GM12878 (cell line): ENCODE measurements at regions not wholly inside any gene's neighbourhood (a gene's known extent, or its start where the extent isn't known, plus 50 kb on each side); places are given as distances from the start of the nearest gene placed in this dataset.

Experiments
- ATAC-seq: fragments of 200-7000 bp; cut with Tn5 transposase; 3 replicates; pipeline ENCODE4 v1.9.1; 2020; ENCODE audit warnings: mild to moderate bottlenecking, moderate library complexity
- BruUV-seq: library from RNA; stranded (reverse); fragments of 400-500 nt; replicated peaks from 2 replicates; lab custom pipeline; 2021; lab: Mats Ljungman, UMichigan
- CTCF ChIA-PET: fragments of 300-600 bp; sonication (Branson Sonifier 250); formaldehyde crosslinking; extraction: SDS; loops from one replicate; lab custom pipeline; 2021; ENCODE audit warnings: inconsistent platforms; lab: Yijun Ruan, JAX
- POLR2A ChIA-PET: fragments of 350-600 bp; formaldehyde crosslinking; extraction: SDS; loops from one replicate; lab custom pipeline; 2021; ENCODE audit warnings: inconsistent platforms; lab: Charles Lee
- RAD21 ChIA-PET: fragments of 300-600 bp; sonication (Branson Sonifier 250); formaldehyde crosslinking; loops from one replicate; lab custom pipeline; 2023; ENCODE audit warnings: antibody characterized with exemption; ENCODE audit not compliant: unreplicated experiment; lab: Charles Lee
- SMC1A ChIA-PET: fragments of 300-600 bp; sonication (Branson Sonifier 250); formaldehyde crosslinking; loops from one replicate; lab custom pipeline; 2023; ENCODE audit not compliant: unreplicated experiment, uncharacterized antibody; lab: Charles Lee
- DNase-seq: peaks from one replicate; pipeline ENCODE4 v3.0.0-alpha.2; 2011; ENCODE audit warnings: low read depth, low spot score
- FAIRE-seq: peaks from 3 replicates; lab custom pipeline; 2011; peaks lifted over from hg19 to GRCh38; lab: Jason Lieb, UNC
- H2AFZ ChIP-seq: 2 replicates; pipeline ENCODE4 v1.6.0; 2011; ENCODE audit warnings: low read depth, low read length, control low read depth; ENCODE audit not compliant: control insufficient read depth
- H3K27ac ChIP-seq: 2 replicates; pipeline ENCODE4 v1.5.1; 2011; ENCODE audit warnings: control low read depth; ENCODE audit not compliant: control insufficient read depth, insufficient read depth
- H3K27me3 ChIP-seq, 2 experiments: replicated peaks in 1 of 2; 2 replicates each; pipeline versions ENCODE4 v1.6.0 to v1.6.1; 2011; ENCODE audit warnings: low read length in 1 of 2; ENCODE audit not compliant: control insufficient read depth in 2 of 2, insufficient read depth in 2 of 2
- H3K36me3 ChIP-seq, 2 experiments: 2 replicates each; pipeline ENCODE4 v1.5.1; 2011; ENCODE audit warnings: low read length in 1 of 2; ENCODE audit not compliant: control insufficient read depth in 2 of 2, insufficient read depth in 2 of 2
- H3K4me1 ChIP-seq: 2 replicates; pipeline ENCODE4 v1.6.1; 2011; ENCODE audit warnings: mild to moderate bottlenecking, low read length, moderate library complexity, mixed read lengths; ENCODE audit not compliant: control insufficient read depth, insufficient read depth
- H3K4me2 ChIP-seq: 2 replicates; pipeline ENCODE4 v1.6.0; 2011; ENCODE audit warnings: control low read depth; ENCODE audit not compliant: control insufficient read depth, insufficient read depth
- H3K4me3 ChIP-seq: fragments of 200-600 bp; sonication (generic); 2 replicates; pipeline ENCODE4 v1.5.1; 2016
- H3K79me2 ChIP-seq: 2 replicates; pipeline ENCODE4 v1.6.0; 2011; ENCODE audit warnings: low read length; ENCODE audit not compliant: control insufficient read depth, insufficient read depth
- H3K9ac ChIP-seq: 2 replicates; pipeline ENCODE4 v1.8.0; 2011; ENCODE audit warnings: low read length, control low read depth, mixed read lengths; ENCODE audit not compliant: control insufficient read depth, insufficient read depth
- H3K9me3 ChIP-seq: replicated peaks from 3 replicates; pipeline ENCODE4 v1.5.1; 2011; ENCODE audit warnings: mild to moderate bottlenecking, low read length; ENCODE audit not compliant: control insufficient read depth, insufficient read depth
- H4K20me1 ChIP-seq: 2 replicates; pipeline ENCODE4 v1.6.0; 2011; ENCODE audit not compliant: control insufficient read depth, insufficient read depth
- CBFB ChIP-seq: IDR thresholded peaks from 2 replicates; pipeline ENCODE4 v1.6.1; 2016; ENCODE audit warnings: antibody characterized with exemption, low read depth
- CUX1 ChIP-seq: IDR thresholded peaks from 2 replicates; pipeline ENCODE4 v1.6.1; 2012; ENCODE audit warnings: improper control_type of control experiment, low read depth, low read length; ENCODE audit not compliant: insufficient replicate concordance
- GATAD2B ChIP-seq: fragments of 450-650 bp; conservative IDR thresholded peaks from 2 replicates; pipeline ENCODE4 v1.6.1; 2017; ENCODE audit warnings: low read depth, mild to moderate bottlenecking, moderate library complexity
- MYB ChIP-seq: fragments of 150-350 bp; IDR thresholded peaks from 2 replicates; pipeline ENCODE4 v1.6.1; 2014; ENCODE audit warnings: mild to moderate bottlenecking, low read depth, low read length, borderline replicate concordance
- NRF1 ChIP-seq: conservative IDR thresholded peaks from 2 replicates; pipeline ENCODE4 v1.6.1; 2011; ENCODE audit warnings: mild to moderate bottlenecking, low read depth, low read length, improper control_type of control experiment
- RAD51 ChIP-seq: fragments of 450-650 bp; IDR thresholded peaks from 2 replicates; pipeline ENCODE4 v1.6.1; 2016; ENCODE audit warnings: moderate library complexity, mild to moderate bottlenecking, inconsistent platforms
- RBBP5 ChIP-seq: fragments of 200-600 bp; sonication (generic); conservative IDR thresholded peaks from 2 replicates; pipeline ENCODE4 v1.6.1; 2016
- RCOR1 ChIP-seq: conservative IDR thresholded peaks from 2 replicates; pipeline ENCODE4 v1.6.1; 2012; ENCODE audit warnings: low read depth, low read length, improper control_type of control experiment
- SIN3A ChIP-seq: IDR thresholded peaks from 2 replicates; pipeline ENCODE4 v1.6.1; 2012; ENCODE audit warnings: low read depth, low read length, improper control_type of control experiment
- SMARCA5 ChIP-seq: fragments of 450-650 bp; IDR thresholded peaks from 2 replicates; pipeline ENCODE4 v1.6.1; 2017; ENCODE audit warnings: mild to moderate bottlenecking
- SRF ChIP-seq, 2 experiments: IDR thresholded peaks; 2 replicates each; pipeline ENCODE4 v1.6.1; 2011; ENCODE audit warnings: low read depth in 2 of 2, low read length in 2 of 2, mild to moderate bottlenecking in 1 of 2, moderate library complexity in 1 of 2
- TCF3 ChIP-seq: IDR thresholded peaks from 2 replicates; pipeline ENCODE4 v1.6.1; 2012; ENCODE audit warnings: low read depth, mild to moderate bottlenecking, low read length, borderline replicate concordance; ENCODE audit not compliant: insufficient read depth
- WGBS: methylation state at CpG from one replicate; pipeline ENCODE4 v1.1.6; 2016; ENCODE audit warnings: low lambda C conversion rate; ENCODE audit not compliant: insufficient replicate concordance, insufficient coverage; ENCODE audit errors: missing lambda C conversion rate; 5-methylcytosine and 5-hydroxymethylcytosine counted together
- in situ Hi-C: fragments of 300-500 bp; cut with MboI; formaldehyde crosslinking; loops from 9 replicates; pipeline ENCODE4 v1.14.3; 2018; ENCODE audit warnings: mixed read lengths
- intact Hi-C: fragments of 100-400 bp; cut with micrococcal nuclease; formaldehyde crosslinking; loops from one replicate; pipeline ENCODE4 v1.14.2; 2022; ENCODE audit not compliant: unreplicated experiment

DNA sequence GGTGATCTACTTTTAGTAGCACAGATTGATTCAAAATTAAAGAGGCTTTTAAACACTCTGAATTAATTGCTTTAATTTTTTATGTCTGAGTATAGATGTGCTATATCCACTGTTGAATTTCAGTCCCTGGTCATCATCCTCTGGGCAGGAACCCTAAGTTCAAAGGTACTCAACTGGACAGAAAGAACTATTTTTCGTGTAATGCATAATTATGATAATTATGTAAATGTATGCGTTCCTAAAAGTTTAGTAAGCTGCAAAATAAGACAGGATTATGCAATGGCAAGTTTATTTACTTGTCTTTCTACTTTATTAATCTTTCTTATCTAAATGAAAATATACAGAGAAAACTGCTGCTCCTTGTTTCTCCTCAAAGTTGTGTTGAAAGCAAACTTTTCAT is 690.1 kb upstream of the MAN1A1 start:
- H3K4me3 ChIP-seq = no peak overlapping the region
- no TSS peak for BruUV-seq
- no peak for FAIRE-seq

DNA sequence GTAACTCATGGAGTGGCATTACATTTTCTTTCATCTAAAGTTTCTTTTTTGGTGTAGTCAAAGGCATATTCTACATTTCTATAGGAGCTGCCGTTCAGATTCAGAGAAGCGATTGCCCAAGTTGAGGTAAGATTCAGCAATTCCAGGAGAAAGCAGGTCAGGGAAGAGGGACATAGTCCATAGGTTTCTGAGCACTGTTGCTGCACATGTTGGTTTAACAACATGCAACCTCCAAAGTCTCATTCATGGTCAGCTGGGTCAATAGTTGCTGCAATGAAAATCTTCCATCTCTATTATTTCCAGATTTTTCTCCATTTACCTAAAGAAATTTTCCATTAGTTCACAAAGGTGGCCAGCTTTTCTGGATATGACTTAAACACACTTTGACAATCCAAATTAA is 682.3 kb upstream of the MAN1A1 start:
- Histone ChIP-seq H3K36me3 (no peaks in the 10 kb centered on the region), H3K4me1 (no peaks in the 10 kb centered on the region), H3K79me2 (no peaks in the 10 kb centered on the region), H3K9ac (no peak overlapping the region), H3K4me2 (no peak overlapping the region), H3K4me3 (no peak overlapping the region), H3K27me3 (no peaks in the 10 kb centered on the region), H2AFZ (no peak overlapping the region), H3K27ac (no peak overlapping the region), H4K20me1 (no peaks in the 10 kb centered on the region), H3K9me3 (no peaks in the 10 kb centered on the region)
- no peak for DNase-seq
- no peak for ATAC-seq
- RAD21 ChIA-PET = no interaction called here
- WGBS = 39% methylated on average over 2 of the region's 2 CpGs
- FAIRE-seq = no peak
- in situ Hi-C loops (no loop called here), intact Hi-C loops (no loop called here)
- POLR2A ChIA-PET = no interaction called here
- BruUV-seq = no TSS peak
- CTCF ChIA-PET = no interaction called here
- SMC1A ChIA-PET = no interaction called here
- TF ChIP-seq SRF (IDR thresholded peaks at IDR 0.05; ENCODE audit: low read depth in 2 of 2, low read length in 2 of 2) = no peak
- no peak for TF ChIP-seq TCF3
- no peak for TF ChIP-seq SMARCA5
- no peak for TF ChIP-seq SIN3A
- no peak for TF ChIP-seq CUX1
- TF ChIP-seq MYB = no peak
- TF ChIP-seq GATAD2B = no peak
- no peak for TF ChIP-seq NRF1
- no peak for TF ChIP-seq CBFB
- TF ChIP-seq RCOR1 = no peak

More for the DNA sequence above, 690.1 kb upstream of the MAN1A1 start:
- in situ Hi-C loops (no loop called here), intact Hi-C loops (no loop called here)
- no peaks in the 10 kb centered on the region for H3K4me1 ChIP-seq
- TF ChIP-seq RBBP5 = no peak
- TF ChIP-seq RAD51 = no peak
- ATAC-seq = no peak
- ChIA-PET POLR2A (no interaction called here), RAD21 (no interaction called here), CTCF (no interaction called here), SMC1A (no interaction called here)
- no peaks in the 10 kb centered on the region for H4K20me1 ChIP-seq
- H3K27ac ChIP-seq = no peak overlapping the region
- no peaks in the 10 kb centered on the region for H3K36me3 ChIP-seq
- H2AFZ ChIP-seq = no peak overlapping the region
- DNase-seq = no peak
- H3K79me2 ChIP-seq = no peaks in the 10 kb centered on the region
- H3K4me2 ChIP-seq = no peak overlapping the region
- H3K9ac ChIP-seq = no peak overlapping the region
- no peaks in the 10 kb centered on the region for H3K9me3 ChIP-seq
- WGBS = 10% methylated on average over 2 of the region's 2 CpGs
- no peaks in the 10 kb centered on the region for H3K27me3 ChIP-seq
